Right cardiac atrium (tissue), 5 donors: ENCODE measurements at regions not wholly inside any gene's neighbourhood (a gene's known extent, or its start where the extent isn't known, plus 50 kb on each side); places are given as distances from the start of the nearest gene placed in this dataset.

ENCODE experiments used
- ATAC-seq, 2 donors: fragments of 200-7000 bp; cut with Tn5 transposase; one replicate each; pipeline versions ENCODE4 v1.8.0 to v1.9.1; 2020; ENCODE audit warnings: moderate library complexity in 2 of 2, mild to moderate bottlenecking in 1 of 2
- DNase-seq, 3 donors: peaks; one replicate each; pipeline ENCODE4 v3.0.0-alpha.2; 2020
- H3K27ac ChIP-seq: one replicate; pipeline ENCODE4 v1.5.1; 2013; ENCODE audit warnings: mild to moderate bottlenecking, low read length, control low read depth, moderate library complexity
- H3K27me3 ChIP-seq: one replicate; pipeline ENCODE4 v1.6.1; 2013; ENCODE audit not compliant: control insufficient read depth, insufficient read depth
- H3K4me1 ChIP-seq: one replicate; pipeline ENCODE4 v1.6.1; 2013; ENCODE audit warnings: low read length; ENCODE audit not compliant: control insufficient read depth, insufficient read depth
- H3K4me3 ChIP-seq: one replicate; pipeline ENCODE4 v1.5.1; 2013; ENCODE audit warnings: low read length, control low read depth
- H3K9me3 ChIP-seq: one replicate; pipeline ENCODE4 v1.6.1; 2013; ENCODE audit warnings: low read length; ENCODE audit not compliant: control insufficient read depth
- WGBS: extraction: QIAGEN DNeasy Blood & Tissue Kit; methylation state at CpG from one replicate; pipeline ENCODE4 v1.1.7; 2013; 5-methylcytosine and 5-hydroxymethylcytosine counted together
- intact Hi-C, 4 donors: fragments of 100-400 bp; cut with DNase I; formaldehyde crosslinking; loops; one replicate each; pipeline versions ENCODE4 v1.11.0 to v1.14.0; 2022 to 2023
- donor health status: healthy with polysubstance abuse.
- donor health status: DM: no; HTN: yes; CAD: no.
- donor health status: DM: no; HTN: no; CAD: no.
- donor health status: DM: no; HTN: yes; CAD: no; lungs with severe emphysema.
- donor health status: DM: yes; HTN: yes; CAD: no.

- no peak overlapping the region for H3K4me3 ChIP-seq
- H3K9me3 ChIP-seq = no peaks in the 10 kb centered on the region
- no peak overlapping the region for H3K27ac ChIP-seq
- 91% methylated on average over 10 of the region's 10 CpGs for WGBS
- H3K27me3 ChIP-seq = no peaks in the 10 kb centered on the region
- H3K4me1 ChIP-seq = peaks cover 6% of the 10 kb centered on the region
- ATAC-seq (no peak), DNase-seq (no peak)
- intact Hi-C loops = no loop called here
Measured at GRCh38 chr6:167754691-167755090, 72.0 kb upstream of the AFDN start.

GRCh38 chr6:167755461-167755860, 71.2 kb upstream of the AFDN start:
- Histone ChIP-seq H3K9me3 (no peaks in the 10 kb centered on the region), H3K27me3 (no peaks in the 10 kb centered on the region), H3K27ac (no peak overlapping the region), H3K4me1 (peaks cover 6% of the 10 kb centered on the region), H3K4me3 (no peak overlapping the region)
- WGBS = 95% methylated on average over 16 of the region's 16 CpGs
- DNase-seq (no peak), ATAC-seq (no peak)
- intact Hi-C loops = no loop called here

- ATAC-seq (no peak), DNase-seq (no peak)
- no peaks in the 10 kb centered on the region for H3K9me3 ChIP-seq
- no peak overlapping the region for H3K4me3 ChIP-seq
- H3K27ac ChIP-seq = no peak overlapping the region
- H3K4me1 ChIP-seq = peaks cover 8% of the 10 kb centered on the region
- WGBS = 93% methylated on average over 2 of the region's 2 CpGs
- H3K27me3 ChIP-seq = no peaks in the 10 kb centered on the region
- intact Hi-C loops = no loop called here
Measured at GRCh38 chr6:167756597-167756996, 70.1 kb upstream of the AFDN start.

GRCh38 chr6:167757249-167757648, 69.5 kb upstream of the AFDN start:
- Histone ChIP-seq H3K27ac (no peak overlapping the region), H3K4me3 (no peak overlapping the region), H3K27me3 (no peaks in the 10 kb centered on the region), H3K9me3 (no peaks in the 10 kb centered on the region), H3K4me1 (peaks cover 10% of the 10 kb centered on the region)
- ATAC-seq (no peak), DNase-seq (no peak)
- intact Hi-C loops = no loop called here
- WGBS = 64% methylated on average over 6 of the region's 6 CpGs

GRCh38 chr6:167757821-167758220, 68.9 kb upstream of the AFDN start:
- Histone ChIP-seq H3K4me3 (no peak overlapping the region), H3K9me3 (no peaks in the 10 kb centered on the region), H3K27me3 (no peaks in the 10 kb centered on the region), H3K4me1 (peaks cover 10% of the 10 kb centered on the region), H3K27ac (no peak overlapping the region)
- intact Hi-C loops = no loop called here
- no peak for ATAC-seq
- no peak for DNase-seq
- 90% methylated on average over 15 of the region's 15 CpGs for WGBS

- 94% methylated on average over 20 of the region's 20 CpGs for WGBS
- Histone ChIP-seq H3K9me3 (no peaks in the 10 kb centered on the region), H3K4me3 (no peak overlapping the region), H3K27ac (no peak overlapping the region), H3K4me1 (peaks cover 10% of the 10 kb centered on the region), H3K27me3 (no peaks in the 10 kb centered on the region)
- no peak for ATAC-seq
- intact Hi-C loops = no loop called here
- DNase-seq = no peak
Measured at GRCh38 chr6:167758309-167759023, 68.2 kb upstream of the AFDN start.

- ATAC-seq (no peak), DNase-seq (no peak)
- Histone ChIP-seq H3K4me3 (no peak overlapping the region), H3K27ac (no peak overlapping the region), H3K27me3 (no peaks in the 10 kb centered on the region), H3K4me1 (peaks cover 10% of the 10 kb centered on the region), H3K9me3 (no peaks in the 10 kb centered on the region)
- WGBS = 97% methylated on average over 8 of the region's 8 CpGs
- intact Hi-C loops = no loop called here
Measured at GRCh38 chr6:167759206-167759605, 67.5 kb upstream of the AFDN start.

- DNase-seq (no peak), ATAC-seq (no peak)
- H3K27ac ChIP-seq = no peak overlapping the region
- 94% methylated on average over 17 of the region's 17 CpGs for WGBS
- H3K4me3 ChIP-seq = no peak overlapping the region
- H3K27me3 ChIP-seq = no peaks in the 10 kb centered on the region
- H3K9me3 ChIP-seq = no peaks in the 10 kb centered on the region
- H3K4me1 ChIP-seq = peaks cover 10% of the 10 kb centered on the region
- intact Hi-C loops = no loop called here
Measured at GRCh38 chr6:167759912-167760311, 66.8 kb upstream of the AFDN start.

- 35% methylated on average over 18 of the region's 18 CpGs for WGBS
- no peaks in the 10 kb centered on the region for H3K9me3 ChIP-seq
- H3K27me3 ChIP-seq = no peaks in the 10 kb centered on the region
- ATAC-seq = peak; percentile 95
- no peak overlapping the region for H3K4me3 ChIP-seq
- intact Hi-C loops = no loop called here
- peak overlapping the region; percentile 15 for H3K27ac ChIP-seq
- peak; percentile 77 to 90 (median 88) for DNase-seq
- peaks cover 10% of the 10 kb centered on the region for H3K4me1 ChIP-seq
Measured at GRCh38 chr6:167760979-167761793, 65.5 kb upstream of the AFDN start.

- no peaks in the 10 kb centered on the region for H3K9me3 ChIP-seq
- DNase-seq (peak in 1 of 3 donors; percentile 64), ATAC-seq (no peak)
- intact Hi-C loops = no loop called here
- 82% methylated on average over 7 of the region's 7 CpGs for WGBS
- H3K4me3 ChIP-seq = no peak overlapping the region
- H3K27ac ChIP-seq = no peak overlapping the region
- no peaks in the 10 kb centered on the region for H3K27me3 ChIP-seq
- peaks cover 10% of the 10 kb centered on the region for H3K4me1 ChIP-seq
Measured at GRCh38 chr6:167761794-167762258, 64.9 kb upstream of the AFDN start.

GRCh38 chr6:167762259-167762962, 64.3 kb upstream of the AFDN start:
- Histone ChIP-seq H3K9me3 (no peaks in the 10 kb centered on the region), H3K27me3 (no peaks in the 10 kb centered on the region), H3K4me1 (peaks cover 10% of the 10 kb centered on the region), H3K27ac (no peak overlapping the region), H3K4me3 (no peak overlapping the region)
- DNase-seq (peak in 2 of 3 donors; percentile 37 to 80), ATAC-seq (peak; percentile 27 to 60)
- intact Hi-C loops = no loop called here
- WGBS = 70% methylated on average over 9 of the region's 9 CpGs
